Tibial nerve (tissue), 4 donors: ENCODE measurements at regions not wholly inside any gene's neighbourhood (a gene's known extent, or its start where the extent isn't known, plus 50 kb on each side); places are given as distances from the start of the nearest gene placed in this dataset.

Experiments
- EP300 ChIP-seq, 2 donors: sonication (generic); formaldehyde crosslinking; IDR thresholded peaks; one replicate each; pipeline ENCODE4 v1.6.1; 2017; ENCODE audit warnings: antibody characterized with exemption in 2 of 2, mild to moderate bottlenecking in 1 of 2
- POLR2A ChIP-seq, 2 donors: fragments of 450-650 bp; IDR thresholded peaks; one replicate each; pipeline ENCODE4 v1.6.1; 2017; ENCODE audit warnings: antibody characterized with exemption in 2 of 2, mild to moderate bottlenecking in 2 of 2, moderate library complexity in 2 of 2
- TF ChIP-seq, protein P1 (sequence below), 5 experiments: fragments of 200-600 bp in 3 of 5; fragments of 450-650 bp in 2 of 5; sonication (generic) in 3 of 5; IDR thresholded peaks; one replicate each; pipeline ENCODE4 v1.5.1; 2016 to 2019; ENCODE audit warnings: antibody characterized with exemption in 5 of 5, mild to moderate bottlenecking in 3 of 5, moderate library complexity in 2 of 5

DNA sequence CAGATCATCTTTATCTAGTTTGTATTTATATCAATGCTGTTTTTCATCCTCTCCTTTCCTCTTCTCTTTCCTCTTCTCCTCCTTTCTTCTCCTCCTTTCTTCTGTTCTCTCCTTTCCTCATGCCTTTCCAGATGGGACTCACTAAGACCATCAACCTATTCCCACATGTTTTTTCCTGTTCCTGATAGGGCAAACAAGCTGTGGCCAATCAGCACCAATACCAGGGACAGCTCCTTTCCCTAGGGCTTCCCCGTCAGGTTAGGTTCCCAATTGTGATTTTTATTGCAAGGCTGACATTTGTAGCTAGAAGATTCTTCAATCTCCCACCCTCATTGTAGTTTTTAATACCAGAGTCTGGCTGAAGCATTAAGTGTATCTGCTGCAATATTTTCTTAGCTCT lies 76.3 kb upstream of the COL8A1 start:
- TF ChIP-seq EP300 (IDR thresholded peaks at IDR 0.05) (no peak), POLR2A (IDR thresholded peaks at IDR 0.05) (no peak)
- TF ChIP-seq, protein P1, sequence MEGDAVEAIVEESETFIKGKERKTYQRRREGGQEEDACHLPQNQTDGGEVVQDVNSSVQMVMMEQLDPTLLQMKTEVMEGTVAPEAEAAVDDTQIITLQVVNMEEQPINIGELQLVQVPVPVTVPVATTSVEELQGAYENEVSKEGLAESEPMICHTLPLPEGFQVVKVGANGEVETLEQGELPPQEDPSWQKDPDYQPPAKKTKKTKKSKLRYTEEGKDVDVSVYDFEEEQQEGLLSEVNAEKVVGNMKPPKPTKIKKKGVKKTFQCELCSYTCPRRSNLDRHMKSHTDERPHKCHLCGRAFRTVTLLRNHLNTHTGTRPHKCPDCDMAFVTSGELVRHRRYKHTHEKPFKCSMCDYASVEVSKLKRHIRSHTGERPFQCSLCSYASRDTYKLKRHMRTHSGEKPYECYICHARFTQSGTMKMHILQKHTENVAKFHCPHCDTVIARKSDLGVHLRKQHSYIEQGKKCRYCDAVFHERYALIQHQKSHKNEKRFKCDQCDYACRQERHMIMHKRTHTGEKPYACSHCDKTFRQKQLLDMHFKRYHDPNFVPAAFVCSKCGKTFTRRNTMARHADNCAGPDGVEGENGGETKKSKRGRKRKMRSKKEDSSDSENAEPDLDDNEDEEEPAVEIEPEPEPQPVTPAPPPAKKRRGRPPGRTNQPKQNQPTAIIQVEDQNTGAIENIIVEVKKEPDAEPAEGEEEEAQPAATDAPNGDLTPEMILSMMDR (IDR thresholded peaks at IDR 0.05) = no peak
